Stomach (tissue), 8 donors: ENCODE measurements at regions not wholly inside any gene's neighbourhood (a gene's known extent, or its start where the extent isn't known, plus 50 kb on each side); places are given as distances from the start of the nearest gene placed in this dataset.

ENCODE experiments used
- DNase-seq, 2 donors: peaks; one replicate each; pipeline versions ENCODE4 v3.0.0 to v3.0.0-alpha.2; 2013 to 2019
- H3K27ac ChIP-seq, 5 donors: fragments of 200-600 bp in 4 of 5; sonication (generic) in 4 of 5; one replicate each; pipeline ENCODE4 v1.5.1; 2013 to 2019; ENCODE audit warnings: mild to moderate bottlenecking in 1 of 5, moderate library complexity in 1 of 5
- H3K27me3 ChIP-seq, 3 donors: fragments of 200-600 bp; sonication (generic); one replicate each; pipeline ENCODE4 v1.5.1; 2017 to 2019; ENCODE audit warnings: mixed run types in 1 of 3
- H3K36me3 ChIP-seq, 4 donors: fragments of 200-600 bp; sonication (generic); 1 replicate in 3 of 4; 2 replicates in 1 of 4; pipeline ENCODE4 v1.5.1; 2016 to 2019
- H3K4me1 ChIP-seq, 4 donors: fragments of 200-600 bp; sonication (generic); one replicate each; pipeline ENCODE4 v1.5.1; 2016 to 2019
- H3K4me3 ChIP-seq, 4 donors: fragments of 200-600 bp; sonication (generic) in 3 of 4; one replicate each; pipeline ENCODE4 v1.5.1; 2016 to 2019; ENCODE audit warnings: mild to moderate bottlenecking in 1 of 4
- H3K9me3 ChIP-seq, 4 donors: fragments of 200-600 bp; sonication (generic); one replicate each; pipeline ENCODE4 v1.5.1; 2016 to 2019
- EP300 ChIP-seq: sonication (generic); formaldehyde crosslinking; IDR thresholded peaks from one replicate; pipeline ENCODE4 v1.6.1; 2017; ENCODE audit warnings: antibody characterized with exemption
- POLR2A ChIP-seq, 4 donors: fragments of 450-650 bp; IDR thresholded peaks; one replicate each; pipeline ENCODE4 v1.6.1; 2016; ENCODE audit warnings: antibody characterized with exemption in 4 of 4, control low read depth in 2 of 4, mild to moderate bottlenecking in 1 of 4, moderate library complexity in 1 of 4
- POLR2AphosphoS5 ChIP-seq, 3 donors: sonication (generic); formaldehyde crosslinking; IDR thresholded peaks; one replicate each; pipeline ENCODE4 v1.6.1; 2016; ENCODE audit warnings: antibody characterized with exemption in 3 of 3
- WGBS, 5 donors: extraction: QIAGEN DNeasy Blood & Tissue Kit in 3 of 5; methylation state at CpG; one replicate each; pipeline versions ENCODE4 v1.1.5 to v1.1.7; 2013 to 2018; 5-methylcytosine and 5-hydroxymethylcytosine counted together
- intact Hi-C: fragments of 100-400 bp; cut with DNase I; formaldehyde crosslinking; loops from one replicate; pipeline ENCODE4 v1.15.1; 2023; ENCODE audit warnings: low total_unique reads
- TF ChIP-seq, protein P1 (sequence below), 7 experiments: fragments of 450-650 bp in 4 of 7; fragments of 200-600 bp in 3 of 7; sonication (generic) in 3 of 7; IDR thresholded peaks; one replicate each; pipeline ENCODE4 v1.5.1; 2016 to 2019; ENCODE audit warnings: antibody characterized with exemption in 7 of 7, control low read depth in 2 of 7, mild to moderate bottlenecking in 1 of 7
- donor health status: healthy with polysubstance abuse.
- donor health status: Bipolar disorder and iron deficiency.
- donor health status: healthy.

DNA sequence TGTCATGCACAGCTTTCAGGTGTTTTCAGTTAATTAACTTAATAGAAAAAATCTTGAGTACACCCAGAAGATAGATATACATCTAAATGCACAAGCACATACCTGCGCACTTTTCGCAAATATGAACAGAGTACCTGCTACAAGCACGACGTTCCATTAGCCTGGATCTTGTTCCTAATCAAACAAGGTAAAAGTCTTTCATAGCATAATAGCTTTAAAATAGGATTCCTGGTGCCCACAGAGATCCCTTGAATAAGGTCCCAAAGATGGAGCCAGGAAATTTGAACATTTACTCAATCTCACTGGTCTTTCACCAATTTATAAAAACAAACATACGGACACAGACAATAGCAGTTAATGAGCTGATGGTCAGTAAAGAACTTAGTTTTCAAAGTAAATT is 689.8 kb upstream of the CHORDC1 start:
- Histone ChIP-seq H3K4me1 (no peaks in the 10 kb centered on the region), H3K9me3 (no peaks in the 10 kb centered on the region), H3K27ac (no peak overlapping the region), H3K36me3 (no peaks in the 10 kb centered on the region), H3K27me3 (no peaks in the 10 kb centered on the region), H3K4me3 (no peak overlapping the region)
- 82 to 89% (median 83%) methylated on average over 5 of the region's 5 CpGs for WGBS, 5 donors
- DNase-seq, result no peak
- no peak for TF ChIP-seq EP300
- TF ChIP-seq POLR2AphosphoS5 (IDR thresholded peaks at IDR 0.05), result no peak
- TF ChIP-seq POLR2A (IDR thresholded peaks at IDR 0.05), result no peak
- TF ChIP-seq, protein P1, sequence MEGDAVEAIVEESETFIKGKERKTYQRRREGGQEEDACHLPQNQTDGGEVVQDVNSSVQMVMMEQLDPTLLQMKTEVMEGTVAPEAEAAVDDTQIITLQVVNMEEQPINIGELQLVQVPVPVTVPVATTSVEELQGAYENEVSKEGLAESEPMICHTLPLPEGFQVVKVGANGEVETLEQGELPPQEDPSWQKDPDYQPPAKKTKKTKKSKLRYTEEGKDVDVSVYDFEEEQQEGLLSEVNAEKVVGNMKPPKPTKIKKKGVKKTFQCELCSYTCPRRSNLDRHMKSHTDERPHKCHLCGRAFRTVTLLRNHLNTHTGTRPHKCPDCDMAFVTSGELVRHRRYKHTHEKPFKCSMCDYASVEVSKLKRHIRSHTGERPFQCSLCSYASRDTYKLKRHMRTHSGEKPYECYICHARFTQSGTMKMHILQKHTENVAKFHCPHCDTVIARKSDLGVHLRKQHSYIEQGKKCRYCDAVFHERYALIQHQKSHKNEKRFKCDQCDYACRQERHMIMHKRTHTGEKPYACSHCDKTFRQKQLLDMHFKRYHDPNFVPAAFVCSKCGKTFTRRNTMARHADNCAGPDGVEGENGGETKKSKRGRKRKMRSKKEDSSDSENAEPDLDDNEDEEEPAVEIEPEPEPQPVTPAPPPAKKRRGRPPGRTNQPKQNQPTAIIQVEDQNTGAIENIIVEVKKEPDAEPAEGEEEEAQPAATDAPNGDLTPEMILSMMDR (IDR thresholded peaks at IDR 0.05), result no peak
- intact Hi-C loops, result no loop called here

DNA sequence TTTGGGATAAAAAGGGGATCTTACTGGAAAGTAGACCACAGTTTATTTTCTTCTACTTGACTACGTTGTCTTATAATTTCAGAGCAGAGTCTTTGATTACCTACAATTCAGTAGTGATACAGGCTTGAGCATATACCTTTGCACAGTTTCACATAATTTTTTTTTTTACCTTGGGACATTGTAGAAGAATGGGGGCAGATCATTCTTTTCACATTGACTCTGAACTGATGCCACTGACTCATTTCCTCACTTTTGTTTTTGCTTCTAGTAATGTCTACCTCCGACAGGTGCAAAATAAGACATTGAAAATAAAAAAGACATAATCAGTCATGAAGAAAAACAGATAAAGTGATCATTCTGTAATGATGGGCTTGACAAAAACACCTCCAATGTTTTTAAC is 688.3 kb upstream of the CHORDC1 start:
- intact Hi-C loops, result no loop called here
- H3K4me3 ChIP-seq, result no peak overlapping the region
- no peaks in the 10 kb centered on the region for H3K9me3 ChIP-seq
- no peak overlapping the region for H3K27ac ChIP-seq
- DNase-seq, result no peak
- H3K27me3 ChIP-seq, result no peaks in the 10 kb centered on the region
- no peaks in the 10 kb centered on the region for H3K4me1 ChIP-seq
- WGBS, 5 donors, result 85 to 93% (median 89%) methylated on average over 2 of the region's 2 CpGs
- no peak for TF ChIP-seq POLR2AphosphoS5 (IDR thresholded peaks at IDR 0.05)
- TF ChIP-seq POLR2A (IDR thresholded peaks at IDR 0.05), result no peak
- no peak for TF ChIP-seq EP300
- TF ChIP-seq, protein P1 (IDR thresholded peaks at IDR 0.05), result no peak
- H3K36me3 ChIP-seq, result no peaks in the 10 kb centered on the region

GRCh38 chr11:90908074-90908473 is 685.2 kb upstream of the CHORDC1 start:
- H3K9me3 ChIP-seq, result no peaks in the 10 kb centered on the region
- WGBS, 5 donors, result 66 to 74% (median 73%) methylated on average over 3 of the region's 3 CpGs
- no peaks in the 10 kb centered on the region for H3K36me3 ChIP-seq
- no peaks in the 10 kb centered on the region for H3K4me1 ChIP-seq
- no peak for DNase-seq
- H3K4me3 ChIP-seq, result no peak overlapping the region
- intact Hi-C loops, result no loop called here
- no peaks in the 10 kb centered on the region for H3K27me3 ChIP-seq
- no peak overlapping the region for H3K27ac ChIP-seq
- no peak for TF ChIP-seq POLR2A (IDR thresholded peaks at IDR 0.05)
- TF ChIP-seq POLR2AphosphoS5 (IDR thresholded peaks at IDR 0.05), result no peak
- TF ChIP-seq EP300, result no peak
- TF ChIP-seq, protein P1 (IDR thresholded peaks at IDR 0.05), result no peak

DNA sequence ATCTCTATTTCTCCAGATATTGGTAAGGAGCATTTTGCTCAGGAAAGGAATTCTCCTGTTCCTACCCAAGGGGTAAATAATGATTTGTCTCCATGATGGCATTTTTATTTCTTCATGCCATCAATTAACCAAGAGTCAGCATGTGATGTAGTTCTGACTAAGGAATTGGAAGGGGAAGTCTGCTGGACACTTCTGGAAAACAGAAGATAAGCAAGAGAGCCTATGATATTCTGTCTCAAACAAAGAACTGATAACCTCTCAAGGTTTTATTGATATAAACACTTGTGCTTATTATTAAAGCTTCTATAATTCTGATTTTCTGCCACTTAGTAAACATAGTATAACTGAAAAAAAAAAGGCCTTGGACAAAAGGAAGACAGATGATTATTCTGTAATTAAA is 673.0 kb upstream of the CHORDC1 start:
- H3K9me3 ChIP-seq, result no peaks in the 10 kb centered on the region
- DNase-seq, result no peak
- H3K4me1 ChIP-seq, result no peaks in the 10 kb centered on the region
- intact Hi-C loops, result no loop called here
- no peaks in the 10 kb centered on the region for H3K36me3 ChIP-seq
- TF ChIP-seq POLR2A (IDR thresholded peaks at IDR 0.05) (no peak), POLR2AphosphoS5 (IDR thresholded peaks at IDR 0.05) (no peak), EP300 (no peak)
- TF ChIP-seq, protein P1 (IDR thresholded peaks at IDR 0.05), result no peak
- H3K4me3 ChIP-seq, result no peak overlapping the region
- H3K27ac ChIP-seq, result no peak overlapping the region
- no peaks in the 10 kb centered on the region for H3K27me3 ChIP-seq

GRCh38 chr11:90890347-90890746 is 667.5 kb upstream of the CHORDC1 start:
- Histone ChIP-seq H3K4me1 (no peaks in the 10 kb centered on the region), H3K4me3 (no peak overlapping the region), H3K9me3 (no peaks in the 10 kb centered on the region), H3K27me3 (no peaks in the 10 kb centered on the region), H3K36me3 (no peaks in the 10 kb centered on the region), H3K27ac (no peak overlapping the region)
- no peak for DNase-seq
- no peak for TF ChIP-seq POLR2AphosphoS5 (IDR thresholded peaks at IDR 0.05)
- TF ChIP-seq POLR2A (IDR thresholded peaks at IDR 0.05), result no peak
- no peak for TF ChIP-seq EP300
- TF ChIP-seq, protein P1 (IDR thresholded peaks at IDR 0.05), result no peak
- intact Hi-C loops, result no loop called here
